Omental fat pad (tissue), 3 donors: ENCODE measurements at regions not wholly inside any gene's neighbourhood (a gene's known extent, or its start where the extent isn't known, plus 50 kb on each side); places are given as distances from the start of the nearest gene placed in this dataset.

ENCODE experiments used
- ATAC-seq: fragments of 150-250 bp; one replicate; pipeline ENCODE4 v1.9.1; 2016; ENCODE audit warnings: mild to moderate bottlenecking, moderate library complexity; ENCODE audit not compliant: low FRiP score
- DNase-seq: peaks from one replicate; pipeline ENCODE4 v3.0.0-alpha.2; 2019; ENCODE audit warnings: low spot score
- TF ChIP-seq, protein P1 (sequence below), 3 donors: fragments of 450-650 bp; IDR thresholded peaks; one replicate each; pipeline ENCODE4 v1.5.1; 2016 to 2017; ENCODE audit warnings: antibody characterized with exemption in 3 of 3, mild to moderate bottlenecking in 3 of 3, moderate library complexity in 2 of 3

DNA sequence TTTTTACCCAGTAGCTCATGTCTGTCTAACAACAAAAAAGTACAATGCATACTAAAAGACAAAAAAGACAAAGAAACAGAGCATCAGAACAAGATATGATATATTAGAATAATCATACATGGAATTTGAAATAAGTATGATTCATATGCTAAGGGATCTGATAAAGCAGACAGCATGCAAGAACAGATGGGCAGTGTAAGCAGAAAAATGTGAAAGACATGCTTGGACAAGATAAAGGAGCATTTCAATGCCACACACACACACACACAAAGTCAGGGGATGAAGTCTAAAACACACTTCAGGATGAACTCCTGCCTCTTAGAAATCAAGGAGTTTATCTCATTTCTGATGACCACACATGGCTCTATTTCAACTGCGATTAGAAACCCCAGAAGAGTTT is 649.6 kb upstream of the NDST4 start:
- DNase-seq (no peak), ATAC-seq (no peak)
- TF ChIP-seq, protein P1, sequence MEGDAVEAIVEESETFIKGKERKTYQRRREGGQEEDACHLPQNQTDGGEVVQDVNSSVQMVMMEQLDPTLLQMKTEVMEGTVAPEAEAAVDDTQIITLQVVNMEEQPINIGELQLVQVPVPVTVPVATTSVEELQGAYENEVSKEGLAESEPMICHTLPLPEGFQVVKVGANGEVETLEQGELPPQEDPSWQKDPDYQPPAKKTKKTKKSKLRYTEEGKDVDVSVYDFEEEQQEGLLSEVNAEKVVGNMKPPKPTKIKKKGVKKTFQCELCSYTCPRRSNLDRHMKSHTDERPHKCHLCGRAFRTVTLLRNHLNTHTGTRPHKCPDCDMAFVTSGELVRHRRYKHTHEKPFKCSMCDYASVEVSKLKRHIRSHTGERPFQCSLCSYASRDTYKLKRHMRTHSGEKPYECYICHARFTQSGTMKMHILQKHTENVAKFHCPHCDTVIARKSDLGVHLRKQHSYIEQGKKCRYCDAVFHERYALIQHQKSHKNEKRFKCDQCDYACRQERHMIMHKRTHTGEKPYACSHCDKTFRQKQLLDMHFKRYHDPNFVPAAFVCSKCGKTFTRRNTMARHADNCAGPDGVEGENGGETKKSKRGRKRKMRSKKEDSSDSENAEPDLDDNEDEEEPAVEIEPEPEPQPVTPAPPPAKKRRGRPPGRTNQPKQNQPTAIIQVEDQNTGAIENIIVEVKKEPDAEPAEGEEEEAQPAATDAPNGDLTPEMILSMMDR (IDR thresholded peaks at IDR 0.05): no peak

DNA sequence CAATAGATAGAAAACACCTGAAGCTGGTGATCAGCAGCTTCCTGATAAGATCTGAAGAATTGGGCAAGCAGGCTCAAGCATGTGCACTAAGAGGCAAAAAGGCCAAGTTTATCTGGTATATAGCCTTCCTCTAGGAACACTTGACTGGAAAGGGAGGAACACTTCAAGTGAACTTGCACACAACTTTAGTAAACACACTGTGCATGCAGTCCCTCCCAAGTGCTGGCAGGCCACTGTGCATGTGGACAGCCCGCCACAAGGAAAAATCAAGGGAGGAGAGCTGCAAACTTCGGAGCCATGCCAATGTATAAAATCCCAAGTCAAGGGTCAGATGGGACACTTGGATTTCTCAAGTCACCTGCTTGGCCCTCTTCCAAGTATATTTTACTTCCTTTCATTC is 645.8 kb upstream of the NDST4 start:
- DNase-seq: no peak
- TF ChIP-seq, protein P1 (IDR thresholded peaks at IDR 0.05): no peak
- no peak for ATAC-seq

DNA sequence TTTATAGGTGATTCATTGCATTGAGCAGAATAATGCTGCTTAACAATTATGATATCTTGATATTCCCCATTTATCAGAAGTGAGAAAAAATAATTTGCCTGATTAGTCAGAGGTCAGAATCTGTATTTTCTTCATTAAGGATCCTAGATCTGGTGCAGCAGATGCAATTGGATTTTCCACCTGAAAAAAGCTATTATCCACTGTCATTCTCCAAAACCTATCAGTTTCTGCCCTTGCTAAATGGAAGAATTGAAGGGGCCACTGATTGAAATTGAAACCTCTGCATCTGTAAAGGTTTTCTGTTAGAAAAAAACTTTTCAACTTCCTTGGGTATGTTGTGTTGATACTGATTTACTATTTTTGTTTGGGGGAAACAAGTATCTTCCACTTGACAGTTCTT is 636.0 kb upstream of the NDST4 start:
- TF ChIP-seq, protein P1 (IDR thresholded peaks at IDR 0.05): no peak
- ATAC-seq (no peak), DNase-seq (no peak)

DNA sequence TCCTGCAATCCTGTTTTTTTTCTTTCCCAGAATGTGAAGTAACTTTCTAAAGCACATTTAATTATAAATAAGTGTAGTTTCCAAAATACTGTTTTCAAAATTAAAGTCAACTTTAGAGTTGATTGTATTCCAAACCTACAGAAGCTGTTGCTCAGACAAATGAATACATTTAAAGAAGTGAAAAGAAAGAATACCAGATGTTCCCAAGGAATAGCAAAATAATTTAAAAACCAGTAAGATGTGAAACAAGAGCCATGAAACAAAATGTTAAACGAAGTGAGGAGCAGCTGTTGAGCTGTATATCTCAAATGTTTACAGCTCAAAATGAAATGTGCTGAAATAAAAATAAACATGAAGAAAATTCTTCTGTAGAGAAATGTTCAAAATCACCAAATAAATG is 627.4 kb upstream of the NDST4 start:
- DNase-seq (no peak), ATAC-seq (no peak)
- TF ChIP-seq, protein P1 (IDR thresholded peaks at IDR 0.05): no peak

DNA sequence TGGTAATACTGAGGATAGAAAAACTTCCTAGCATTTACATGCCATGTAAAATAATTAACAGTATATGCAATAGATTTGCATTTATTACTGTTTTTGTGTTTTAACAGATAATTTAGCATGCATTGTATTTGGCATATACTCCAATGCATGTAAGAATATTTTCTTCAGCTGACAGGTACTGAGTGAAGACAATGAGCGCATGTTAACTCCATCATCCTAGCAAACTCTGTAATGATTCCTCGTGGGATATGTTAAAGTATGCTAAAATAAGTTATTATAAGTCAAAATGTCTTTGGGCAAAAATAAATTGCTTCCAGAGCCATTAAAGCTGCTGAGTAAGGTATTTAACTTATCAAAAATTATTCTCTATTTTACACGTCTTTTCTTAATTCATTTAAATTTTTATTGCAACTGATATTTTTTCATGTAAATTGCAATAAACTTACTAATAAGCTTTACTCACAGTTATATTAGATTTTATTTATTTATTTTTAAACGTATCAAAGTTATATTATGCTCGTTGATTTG is 616.4 kb upstream of the NDST4 start:
- TF ChIP-seq, protein P1 (IDR thresholded peaks at IDR 0.05): no peak
- DNase-seq (no peak), ATAC-seq (no peak)

DNA sequence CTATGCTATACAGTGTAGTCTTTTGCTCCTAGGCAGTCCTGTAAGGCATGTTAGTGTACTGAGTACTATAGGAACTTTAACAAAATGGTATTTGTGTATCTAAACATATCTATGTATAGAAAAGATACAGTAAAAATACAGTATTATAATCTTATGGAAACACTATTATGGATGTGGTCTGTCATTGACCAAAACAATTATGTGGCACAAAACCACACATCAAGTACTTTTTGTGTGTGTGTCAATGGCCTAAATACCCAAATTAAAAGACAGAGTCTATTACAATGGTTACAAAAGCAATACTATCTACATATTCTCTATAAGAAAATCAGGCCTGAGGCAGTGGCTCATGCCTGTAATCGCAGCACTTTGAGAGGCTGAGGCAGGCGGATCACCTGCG is 610.2 kb upstream of the NDST4 start:
- TF ChIP-seq, protein P1 (IDR thresholded peaks at IDR 0.05): no peak
- ATAC-seq: no peak
- DNase-seq: no peak

DNA sequence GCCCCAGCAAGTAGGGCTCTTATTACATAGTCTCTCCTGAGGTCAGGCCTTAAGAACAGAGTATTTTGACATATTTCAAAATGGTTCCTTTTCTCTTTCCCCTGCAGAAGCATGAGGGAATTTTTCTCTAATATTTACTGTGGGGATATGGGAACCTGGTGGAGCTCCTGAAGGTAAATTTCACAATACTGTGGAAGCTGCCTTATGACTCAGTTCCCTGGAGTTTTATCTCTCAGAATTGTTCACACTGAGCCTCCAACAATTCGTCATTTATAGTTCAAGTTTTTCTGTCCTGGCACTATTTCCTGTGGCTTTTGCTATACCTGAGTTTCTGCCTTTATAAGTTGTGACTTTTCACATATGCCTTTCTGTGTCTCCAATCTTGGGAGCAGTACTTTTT is 607.2 kb upstream of the NDST4 start:
- DNase-seq (no peak), ATAC-seq (no peak)
- TF ChIP-seq, protein P1 (IDR thresholded peaks at IDR 0.05): no peak
